Gastroesophageal sphincter (tissue), 4 donors: ENCODE measurements at regions not wholly inside any gene's neighbourhood (a gene's known extent, or its start where the extent isn't known, plus 50 kb on each side); places are given as distances from the start of the nearest gene placed in this dataset.

ENCODE experiments used
- ATAC-seq: fragments of 150-250 bp; one replicate; pipeline ENCODE4 v1.9.1; 2016; ENCODE audit warnings: mild to moderate bottlenecking, moderate library complexity
- H3K27ac ChIP-seq, 4 donors: fragments of 200-600 bp; sonication (generic) in 3 of 4; 1 replicate in 3 of 4; 2 replicates in 1 of 4; pipeline ENCODE4 v1.5.1; 2016 to 2019
- H3K27me3 ChIP-seq: fragments of 200-600 bp; sonication (generic); one replicate; pipeline ENCODE4 v1.5.1; 2019
- H3K36me3 ChIP-seq, 2 donors: fragments of 200-600 bp; sonication (generic); one replicate each; pipeline ENCODE4 v1.5.1; 2019; ENCODE audit warnings: control low read depth in 1 of 2
- H3K4me1 ChIP-seq, 3 donors: fragments of 200-600 bp; sonication (generic); 1 replicate in 2 of 3; 2 replicates in 1 of 3; pipeline ENCODE4 v1.5.1; 2016 to 2019; ENCODE audit warnings: control low read depth in 2 of 3
- H3K4me3 ChIP-seq, 2 donors: fragments of 200-600 bp; sonication (generic); one replicate each; pipeline ENCODE4 v1.5.1; 2019; ENCODE audit warnings: mild to moderate bottlenecking in 1 of 2, moderate library complexity in 1 of 2
- H3K9me3 ChIP-seq, 3 donors: fragments of 200-600 bp; sonication (generic); one replicate each; pipeline ENCODE4 v1.5.1; 2017 to 2019; ENCODE audit warnings: control low read depth in 2 of 3
- CTCF ChIP-seq, 4 experiments: fragments of 200-600 bp in 2 of 4; fragments of 450-650 bp in 2 of 4; sonication (generic) in 1 of 4; IDR thresholded peaks; one replicate each; pipeline ENCODE4 v1.5.1; 2017 to 2019; ENCODE audit warnings: antibody characterized with exemption in 4 of 4, mild to moderate bottlenecking in 2 of 4, moderate library complexity in 2 of 4
- EP300 ChIP-seq: sonication (generic); formaldehyde crosslinking; IDR thresholded peaks from one replicate; pipeline ENCODE4 v1.6.1; 2017; ENCODE audit warnings: antibody characterized with exemption, mild to moderate bottlenecking
- POLR2A ChIP-seq, 2 donors: fragments of 450-650 bp; IDR thresholded peaks; one replicate each; pipeline ENCODE4 v1.6.1; 2017; ENCODE audit warnings: antibody characterized with exemption in 2 of 2, mild to moderate bottlenecking in 2 of 2, moderate library complexity in 1 of 2
- POLR2AphosphoS5 ChIP-seq: sonication (generic); formaldehyde crosslinking; IDR thresholded peaks from one replicate; pipeline ENCODE4 v1.6.1; 2017; ENCODE audit warnings: antibody characterized with exemption
- WGBS, 2 donors: methylation state at CpG; one replicate each; pipeline ENCODE4 v1.1.5; 2018; ENCODE audit warnings: low coverage in 1 of 2; 5-methylcytosine and 5-hydroxymethylcytosine counted together

DNA sequence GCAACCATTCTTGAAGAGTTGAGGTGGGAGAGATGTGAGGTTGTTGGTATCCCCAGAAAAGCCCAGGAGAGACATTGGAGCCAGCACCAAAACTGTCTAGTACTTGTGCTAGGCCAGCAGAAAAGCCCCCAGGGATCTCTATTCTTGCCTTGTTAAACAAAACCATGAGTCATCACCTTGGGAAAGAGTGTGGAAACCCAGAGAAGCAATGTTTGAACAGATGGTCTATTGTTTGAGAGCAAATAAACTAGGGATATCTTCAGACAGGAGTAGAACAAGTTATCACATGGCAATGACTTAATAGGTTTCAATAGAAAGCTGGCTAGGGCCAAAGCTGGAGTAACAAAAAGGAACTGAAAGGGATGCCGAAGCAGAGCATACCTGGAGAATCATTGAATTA, 195.7 kb upstream of the CASK start:
- Histone ChIP-seq H3K4me3 (no peak overlapping the region), H3K9me3 (no peaks in the 10 kb centered on the region), H3K36me3 (no peaks in the 10 kb centered on the region), H3K4me1 (no peaks in the 10 kb centered on the region), H3K27ac (no peak overlapping the region), H3K27me3 (no peaks in the 10 kb centered on the region)
- no peak for TF ChIP-seq EP300
- no peak for TF ChIP-seq POLR2A (IDR thresholded peaks at IDR 0.05)
- no peak for TF ChIP-seq POLR2AphosphoS5
- no peak for TF ChIP-seq CTCF (IDR thresholded peaks at IDR 0.05)
- no peak for ATAC-seq
- 71 to 86% methylated on average over 1 of the region's 1 CpG for WGBS, 2 donors

GRCh38 chrX:42117318-42117717, 194.0 kb upstream of the CASK start:
- TF ChIP-seq EP300 (no peak), POLR2A (IDR thresholded peaks at IDR 0.05) (no peak), CTCF (IDR thresholded peaks at IDR 0.05) (no peak), POLR2AphosphoS5 (no peak)
- no peak overlapping the region for H3K4me3 ChIP-seq
- H3K4me1 ChIP-seq = no peaks in the 10 kb centered on the region
- 66 to 80% methylated on average over 1 to 2 of the region's 2 CpGs for WGBS, 2 donors
- no peak for ATAC-seq
- H3K9me3 ChIP-seq = no peaks in the 10 kb centered on the region
- no peaks in the 10 kb centered on the region for H3K27me3 ChIP-seq
- no peak overlapping the region for H3K27ac ChIP-seq
- no peaks in the 10 kb centered on the region for H3K36me3 ChIP-seq

- 84 to 100% methylated on average over 2 of the region's 2 CpGs for WGBS, 2 donors
- Histone ChIP-seq H3K4me1 (no peaks in the 10 kb centered on the region), H3K9me3 (no peaks in the 10 kb centered on the region), H3K4me3 (no peak overlapping the region), H3K27me3 (no peaks in the 10 kb centered on the region), H3K27ac (no peak overlapping the region), H3K36me3 (no peaks in the 10 kb centered on the region)
- ATAC-seq = no peak
- TF ChIP-seq POLR2AphosphoS5 = no peak
- no peak for TF ChIP-seq EP300
- TF ChIP-seq CTCF (IDR thresholded peaks at IDR 0.05) = no peak
- no peak for TF ChIP-seq POLR2A (IDR thresholded peaks at IDR 0.05)
These were observed 186.1 kb upstream of the CASK start for GRCh38 chrX:42109428-42109827.

- ATAC-seq = no peak
- TF ChIP-seq CTCF (IDR thresholded peaks at IDR 0.05) (no peak), POLR2AphosphoS5 (no peak), POLR2A (IDR thresholded peaks at IDR 0.05) (no peak), EP300 (no peak)
- Histone ChIP-seq H3K27ac (no peak overlapping the region), H3K36me3 (no peaks in the 10 kb centered on the region), H3K27me3 (no peaks in the 10 kb centered on the region), H3K9me3 (no peaks in the 10 kb centered on the region), H3K4me1 (no peaks in the 10 kb centered on the region), H3K4me3 (no peak overlapping the region)
- WGBS, 2 donors = 60 to 74% methylated on average over 5 to 6 of the region's 8 CpGs
These were observed 184.4 kb upstream of the CASK start for GRCh38 chrX:42107495-42108488.

DNA sequence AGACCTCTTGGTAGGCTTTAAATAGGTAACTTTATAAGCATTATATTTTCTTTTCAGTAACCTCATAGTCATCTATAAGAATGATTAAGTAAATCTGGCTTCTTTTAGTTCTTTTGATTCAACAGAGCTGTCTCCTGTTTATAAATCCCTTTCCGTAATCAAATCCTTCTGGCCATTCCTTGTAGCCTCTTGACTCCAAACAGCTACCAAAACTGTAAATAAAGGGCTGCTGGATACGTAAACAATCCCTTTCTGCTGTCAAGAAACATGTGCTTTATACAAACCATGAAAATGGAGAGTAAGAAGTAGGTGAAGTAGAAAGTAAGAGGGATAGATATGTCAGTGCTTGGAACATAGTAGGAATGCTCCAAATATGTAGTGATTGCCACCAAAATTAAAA, 183.2 kb upstream of the CASK start:
- no peak overlapping the region for H3K4me3 ChIP-seq
- WGBS, 2 donors = 20% methylated on average over 2 of the region's 2 CpGs; no CpG with 5 or more reads in 1 of the 2 donors
- no peaks in the 10 kb centered on the region for H3K4me1 ChIP-seq
- H3K9me3 ChIP-seq = no peaks in the 10 kb centered on the region
- H3K27ac ChIP-seq = no peak overlapping the region
- TF ChIP-seq POLR2AphosphoS5 (no peak), EP300 (no peak), POLR2A (IDR thresholded peaks at IDR 0.05) (no peak), CTCF (IDR thresholded peaks at IDR 0.05) (no peak)
- H3K27me3 ChIP-seq = no peaks in the 10 kb centered on the region
- H3K36me3 ChIP-seq = no peaks in the 10 kb centered on the region
- no peak for ATAC-seq
